ENCODE measurements at regions not wholly inside any gene's neighbourhood (a gene's known extent, or its start where the extent isn't known, plus 50 kb on each side); places are given as distances from the start of the nearest gene placed in this dataset.

DNA sequence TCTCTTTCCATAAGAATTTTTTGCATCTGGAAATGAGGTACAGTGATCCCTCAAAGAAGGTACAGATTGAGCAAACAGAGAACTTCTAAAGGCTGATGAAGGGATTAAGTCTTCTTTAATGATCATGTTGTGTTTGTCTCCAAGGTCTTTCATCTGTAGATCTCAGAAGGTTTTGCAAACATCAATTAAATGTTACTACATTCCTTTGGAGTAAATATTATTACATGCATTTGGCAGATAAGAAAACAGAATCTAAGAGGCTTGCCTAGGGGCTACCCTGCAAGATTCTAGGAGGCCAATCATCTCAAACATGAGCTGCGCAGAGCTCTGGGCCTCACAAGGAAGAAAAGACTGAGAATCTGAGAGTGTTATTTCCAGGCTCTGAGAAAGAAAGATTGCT lies 70.9 kb upstream of the LPP start:
- CTCF ChIA-PET = no interaction called here
- no peak for DNase-seq (ENCODE audit: extremely low spot score)
- POLR2A ChIA-PET = no interaction called here
- TF ChIP-seq FOXA1 (IDR thresholded peaks at IDR 0.05) (no peak), LEF1 (IDR thresholded peaks at IDR 0.05; ENCODE audit: borderline replicate concordance) (no peak), L3MBTL2 (conservative IDR thresholded peaks at IDR 0.05) (no peak), HDGF (IDR thresholded peaks at IDR 0.05; ENCODE audit: borderline replicate concordance) (no peak), ZNF384 (IDR thresholded peaks at IDR 0.05) (no peak), TARDBP (IDR thresholded peaks at IDR 0.05) (no peak), SP1 (IDR thresholded peaks at IDR 0.05) (no peak), NFRKB (IDR thresholded peaks at IDR 0.05) (no peak), CTBP1 (IDR thresholded peaks at IDR 0.05; ENCODE audit: borderline replicate concordance) (no peak), FOXM1 (IDR thresholded peaks at IDR 0.05; ENCODE audit: borderline replicate concordance) (no peak), ELF4 (IDR thresholded peaks at IDR 0.05) (no peak), FOXK2 (IDR thresholded peaks at IDR 0.05) (no peak), ARNT (IDR thresholded peaks at IDR 0.05) (no peak), SUZ12 (IDR thresholded peaks at IDR 0.05) (no peak), BHLHE40 (IDR thresholded peaks at IDR 0.05; ENCODE audit: borderline replicate concordance) (no peak)
- TF ChIP-seq, protein P1, sequence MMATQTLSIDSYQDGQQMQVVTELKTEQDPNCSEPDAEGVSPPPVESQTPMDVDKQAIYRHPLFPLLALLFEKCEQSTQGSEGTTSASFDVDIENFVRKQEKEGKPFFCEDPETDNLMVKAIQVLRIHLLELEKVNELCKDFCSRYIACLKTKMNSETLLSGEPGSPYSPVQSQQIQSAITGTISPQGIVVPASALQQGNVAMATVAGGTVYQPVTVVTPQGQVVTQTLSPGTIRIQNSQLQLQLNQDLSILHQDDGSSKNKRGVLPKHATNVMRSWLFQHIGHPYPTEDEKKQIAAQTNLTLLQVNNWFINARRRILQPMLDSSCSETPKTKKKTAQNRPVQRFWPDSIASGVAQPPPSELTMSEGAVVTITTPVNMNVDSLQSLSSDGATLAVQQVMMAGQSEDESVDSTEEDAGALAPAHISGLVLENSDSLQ (IDR thresholded peaks at IDR 0.05) = no peak

DNA sequence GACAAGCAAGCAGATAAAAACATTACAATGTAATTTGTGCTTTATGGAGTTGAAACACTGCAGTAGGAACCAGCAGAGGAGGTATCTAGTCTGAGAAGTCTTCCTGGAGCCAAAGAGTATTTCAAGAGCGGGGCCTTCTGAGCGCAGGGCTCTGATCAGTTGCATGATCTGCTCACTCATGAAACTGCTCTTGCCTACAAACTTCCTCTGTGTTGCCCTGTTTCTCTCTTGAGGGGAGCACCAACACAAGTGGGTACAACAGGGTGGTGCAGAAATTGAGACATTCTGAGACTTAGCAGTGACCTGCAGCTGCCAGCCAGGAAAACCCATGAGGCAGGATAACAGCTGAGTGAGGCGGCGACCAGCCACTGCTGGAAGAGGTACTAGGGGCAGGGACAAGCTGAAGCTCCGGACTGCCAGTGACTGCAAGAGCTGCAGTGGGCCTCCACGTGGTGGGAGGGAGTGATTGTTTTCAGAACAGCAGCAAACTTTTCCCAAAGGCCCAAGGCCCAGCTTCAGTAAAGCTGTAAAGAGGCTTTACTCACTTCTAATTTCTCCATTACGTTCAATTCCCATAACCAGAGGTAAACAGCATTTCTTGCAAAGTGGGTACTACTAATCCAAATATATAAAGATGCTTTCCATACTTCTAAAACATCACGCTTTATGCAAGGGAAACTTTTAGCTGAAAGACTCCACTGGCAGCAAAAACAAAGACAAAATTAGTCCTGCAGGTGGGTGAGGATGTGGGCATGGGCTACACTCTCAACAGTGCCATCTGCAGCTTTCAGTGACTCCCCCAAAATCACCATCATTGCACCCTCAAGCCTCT lies 69.0 kb upstream of the LPP start:
- TF ChIP-seq ZNF384 (IDR thresholded peaks at IDR 0.05) = no peak
- TF ChIP-seq ARNT (IDR thresholded peaks at IDR 0.05) = no peak
- no peak for TF ChIP-seq SP1 (IDR thresholded peaks at IDR 0.05)
- TF ChIP-seq SUZ12 (IDR thresholded peaks at IDR 0.05) = no peak
- TF ChIP-seq L3MBTL2 (conservative IDR thresholded peaks at IDR 0.05) = no peak
- TF ChIP-seq TARDBP (IDR thresholded peaks at IDR 0.05) = no peak
- no peak for TF ChIP-seq LEF1 (IDR thresholded peaks at IDR 0.05; ENCODE audit: borderline replicate concordance)
- TF ChIP-seq NFRKB (IDR thresholded peaks at IDR 0.05) = no peak
- ChIA-PET CTCF (no interaction called here), POLR2A (no interaction called here)
- DNase-seq (ENCODE audit: extremely low spot score) = no peak

DNA sequence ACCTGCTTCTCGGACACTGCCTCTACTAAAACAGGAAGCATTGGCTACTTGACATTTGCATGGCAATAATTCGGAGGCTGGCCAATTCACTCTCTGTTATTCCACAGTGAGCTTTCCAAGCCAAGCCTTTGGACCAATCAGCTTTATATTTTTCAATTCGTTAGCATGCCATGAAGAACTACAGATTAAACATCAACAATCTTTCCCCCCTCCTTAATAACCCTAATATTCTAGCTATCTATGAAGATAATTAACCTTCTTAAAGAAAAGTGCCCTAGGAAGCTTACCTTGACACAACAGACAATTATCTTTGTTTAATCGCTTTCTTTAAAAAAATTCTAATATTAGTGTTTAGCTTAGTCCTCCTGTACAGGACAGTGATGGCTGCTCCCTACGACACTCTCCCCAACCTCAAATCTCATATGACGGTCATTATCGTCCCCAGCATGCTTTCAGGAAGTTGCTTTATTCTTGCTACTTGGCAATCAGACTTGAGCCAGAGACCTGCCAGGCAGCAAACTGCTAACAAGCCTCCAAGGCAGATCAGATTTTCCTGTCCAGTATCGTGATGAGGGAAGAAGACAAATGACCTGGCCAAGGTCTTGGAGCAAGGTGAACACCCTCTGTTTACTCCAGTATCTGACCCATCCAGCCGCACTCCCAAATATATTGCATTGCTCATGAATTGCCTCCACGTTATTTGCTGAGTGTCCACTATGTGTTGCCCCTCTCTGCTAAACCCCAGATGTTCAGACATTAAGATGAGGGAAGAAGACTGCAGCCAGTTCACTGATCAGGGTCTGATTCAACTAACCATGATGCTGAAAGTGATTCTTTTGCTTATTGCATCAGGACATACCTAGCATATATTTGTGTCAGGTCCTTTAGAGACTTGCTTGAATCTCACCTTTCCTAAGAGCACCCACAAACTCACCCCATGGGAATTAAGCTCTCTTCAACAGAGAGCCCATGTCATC lies 68.1 kb upstream of the LPP start:
- ChIA-PET POLR2A (interaction anchor here (0.6 kb wide), 1 partner anchor 336 kb away, joined by 3 read pairs; no protein-coding TSS in a partner anchor), CTCF (interaction anchor here (0.5 to 0.8 kb wide), 2 partner anchors 8 to 188 kb away, joined by 3 to 4 read pairs; no protein-coding TSS in a partner anchor)
- DNase-seq (ENCODE audit: extremely low spot score) = no peak
- TF ChIP-seq ZNF384 (IDR thresholded peaks at IDR 0.05) = no peak
- no peak for TF ChIP-seq LEF1 (IDR thresholded peaks at IDR 0.05; ENCODE audit: borderline replicate concordance)
- TF ChIP-seq SP1 (IDR thresholded peaks at IDR 0.05) = no peak
- no peak for TF ChIP-seq ARNT (IDR thresholded peaks at IDR 0.05)
- no peak for TF ChIP-seq SUZ12 (IDR thresholded peaks at IDR 0.05)
- TF ChIP-seq FOXA1 (IDR thresholded peaks at IDR 0.05) = no peak
- no peak for TF ChIP-seq FOXM1 (IDR thresholded peaks at IDR 0.05; ENCODE audit: borderline replicate concordance)
- TF ChIP-seq CTBP1 (IDR thresholded peaks at IDR 0.05; ENCODE audit: borderline replicate concordance) = no peak
- no peak for TF ChIP-seq FOXK2 (IDR thresholded peaks at IDR 0.05)
- TF ChIP-seq NFRKB (IDR thresholded peaks at IDR 0.05) = no peak
- TF ChIP-seq TARDBP (IDR thresholded peaks at IDR 0.05) = no peak
- no peak for TF ChIP-seq ELF4 (IDR thresholded peaks at IDR 0.05)
- TF ChIP-seq L3MBTL2 (conservative IDR thresholded peaks at IDR 0.05) = no peak
- TF ChIP-seq, protein P1 (IDR thresholded peaks at IDR 0.05) = no peak

DNA sequence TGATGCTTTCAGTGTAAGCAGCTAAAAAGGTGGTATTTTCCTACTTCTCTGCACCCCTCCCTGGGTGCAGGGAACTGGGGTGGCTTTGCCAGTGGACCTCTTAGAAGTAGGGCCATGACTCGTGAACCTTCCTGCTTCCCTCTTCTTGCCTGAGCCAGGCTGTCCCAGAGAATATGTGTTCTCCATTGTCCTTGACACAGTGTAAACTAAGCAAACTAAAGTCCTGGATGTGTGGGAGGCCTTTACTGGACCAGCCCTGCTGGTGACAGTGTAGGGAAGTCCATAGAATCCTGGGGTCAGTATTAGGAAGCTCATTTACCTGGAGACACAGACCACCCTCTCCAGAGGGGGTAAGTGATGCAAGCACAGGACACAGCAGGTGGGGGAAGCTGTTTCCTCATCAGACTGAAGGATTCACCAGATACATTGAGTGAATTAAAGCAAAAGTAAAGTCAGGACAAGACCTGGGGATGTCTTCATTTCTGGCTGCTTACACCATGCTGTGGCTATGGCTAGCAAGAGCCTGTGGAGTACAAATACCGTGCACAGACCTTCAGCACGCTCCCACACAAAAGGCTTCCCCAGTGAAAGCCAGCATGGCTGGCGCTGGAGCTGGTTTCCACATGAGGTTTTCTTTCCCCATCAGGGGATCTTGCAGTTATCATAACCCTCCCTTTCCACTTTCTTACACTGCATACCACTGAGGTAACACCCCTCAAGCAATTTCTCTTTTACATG lies 64.8 kb upstream of the LPP start:
- DNase-seq (ENCODE audit: extremely low spot score) = no peak
- CTCF ChIA-PET = no interaction called here
- no peak for TF ChIP-seq L3MBTL2 (conservative IDR thresholded peaks at IDR 0.05)
- no peak for TF ChIP-seq BHLHE40 (IDR thresholded peaks at IDR 0.05; ENCODE audit: borderline replicate concordance)
- TF ChIP-seq, protein P1 (IDR thresholded peaks at IDR 0.05) = no peak
- no peak for TF ChIP-seq ARNT (IDR thresholded peaks at IDR 0.05)
- TF ChIP-seq FOXM1 (IDR thresholded peaks at IDR 0.05; ENCODE audit: borderline replicate concordance) = no peak
- TF ChIP-seq TARDBP (IDR thresholded peaks at IDR 0.05) = no peak
- no peak for TF ChIP-seq CTBP1 (IDR thresholded peaks at IDR 0.05; ENCODE audit: borderline replicate concordance)
- TF ChIP-seq HDGF (IDR thresholded peaks at IDR 0.05; ENCODE audit: borderline replicate concordance) = no peak
- no peak for TF ChIP-seq LEF1 (IDR thresholded peaks at IDR 0.05; ENCODE audit: borderline replicate concordance)
- TF ChIP-seq ELF4 (IDR thresholded peaks at IDR 0.05) = no peak
- no peak for TF ChIP-seq FOXK2 (IDR thresholded peaks at IDR 0.05)
- TF ChIP-seq ZNF384 (IDR thresholded peaks at IDR 0.05) = no peak
- TF ChIP-seq FOXA1 (IDR thresholded peaks at IDR 0.05) = no peak
- no peak for TF ChIP-seq SP1 (IDR thresholded peaks at IDR 0.05)
- POLR2A ChIA-PET = no interaction called here

Measured in HEK293T (cell line).